GM18526 (cell line): ENCODE measurements at regions not wholly inside any gene's neighbourhood (a gene's known extent, or its start where the extent isn't known, plus 50 kb on each side); places are given as distances from the start of the nearest gene placed in this dataset.

Experiments used
- POLR2A ChIP-seq: IDR thresholded peaks from 3 replicates; pipeline ENCODE4 v1.6.1; 2011; ENCODE audit not compliant: insufficient read length; ENCODE audit errors: extremely low read depth

- TF ChIP-seq POLR2A: no peak
Observed at GRCh38 chr11:127307700-127308099, 307.1 kb upstream of the KIRREL3 start.

GRCh38 chr11:127304634-127305033 lies 304.1 kb upstream of the KIRREL3 start:
- TF ChIP-seq POLR2A: no peak

- no peak for TF ChIP-seq POLR2A
Observed at GRCh38 chr11:127288926-127289325, 288.4 kb upstream of the KIRREL3 start.

GRCh38 chr11:127281534-127281933 lies 281.0 kb upstream of the KIRREL3 start:
- TF ChIP-seq POLR2A: no peak

- no peak for TF ChIP-seq POLR2A
Observed at GRCh38 chr11:127275774-127276173, 275.2 kb upstream of the KIRREL3 start.

- TF ChIP-seq POLR2A: no peak
Observed at GRCh38 chr11:127274328-127274676, 273.7 kb upstream of the KIRREL3 start.

- TF ChIP-seq POLR2A: no peak
Observed at GRCh38 chr11:127273593-127274327, 273.2 kb upstream of the KIRREL3 start.

- no peak for TF ChIP-seq POLR2A
Observed at GRCh38 chr11:127270851-127271250, 270.3 kb upstream of the KIRREL3 start.

- TF ChIP-seq POLR2A: no peak
Observed at GRCh38 chr11:127269911-127270310, 269.3 kb upstream of the KIRREL3 start.

GRCh38 chr11:127268932-127269331 lies 268.4 kb upstream of the KIRREL3 start:
- TF ChIP-seq POLR2A: no peak

GRCh38 chr11:127268521-127268920 lies 268.0 kb upstream of the KIRREL3 start:
- TF ChIP-seq POLR2A: no peak

GRCh38 chr11:127259102-127259501 lies 258.5 kb upstream of the KIRREL3 start:
- TF ChIP-seq POLR2A: no peak

GRCh38 chr11:127255209-127255608 lies 254.6 kb upstream of the KIRREL3 start:
- TF ChIP-seq POLR2A: no peak

GRCh38 chr11:127252321-127252720 lies 251.8 kb upstream of the KIRREL3 start:
- TF ChIP-seq POLR2A: no peak

- TF ChIP-seq POLR2A: no peak
Observed at GRCh38 chr11:127249576-127249975, 249.0 kb upstream of the KIRREL3 start.

GRCh38 chr11:127248476-127248875 lies 247.9 kb upstream of the KIRREL3 start:
- TF ChIP-seq POLR2A: no peak

- TF ChIP-seq POLR2A: no peak
Observed at GRCh38 chr11:127247261-127247851, 246.8 kb upstream of the KIRREL3 start.

- no peak for TF ChIP-seq POLR2A
Observed at GRCh38 chr11:127242676-127243075, 242.1 kb upstream of the KIRREL3 start.

GRCh38 chr11:127238321-127238720 lies 237.8 kb upstream of the KIRREL3 start:
- TF ChIP-seq POLR2A: no peak
